ENCODE measurements at regions not wholly inside any gene's neighbourhood (a gene's known extent, or its start where the extent isn't known, plus 50 kb on each side); places are given as distances from the start of the nearest gene placed in this dataset.

- no peak for TF ChIP-seq RCOR1 (IDR thresholded peaks at IDR 0.05; ENCODE audit: insufficient replicate concordance, low read length)
- TF ChIP-seq POLR2A (IDR thresholded peaks at IDR 0.05; ENCODE audit: low read depth, low read length) = no peak
- TF ChIP-seq FOS (IDR thresholded peaks at IDR 0.05; ENCODE audit: low read depth, low read length) = no peak
- no peak for TF ChIP-seq USF2 (IDR thresholded peaks at IDR 0.05; ENCODE audit: low read depth, low read length)
- no peak for TF ChIP-seq MXI1 (IDR thresholded peaks at IDR 0.05; ENCODE audit: borderline replicate concordance, low read depth, low read length)
- TF ChIP-seq ELK1 (IDR thresholded peaks at IDR 0.05; ENCODE audit: borderline replicate concordance, low read depth, low read length) = no peak
- TF ChIP-seq CEBPB (IDR thresholded peaks at IDR 0.05; ENCODE audit: low read depth, low read length) = no peak
- no peak for TF ChIP-seq MAZ (IDR thresholded peaks at IDR 0.05; ENCODE audit: borderline replicate concordance, low read depth, low read length)
- no peak for TF ChIP-seq BHLHE40 (IDR thresholded peaks at IDR 0.05; ENCODE audit: low read depth, low read length)
- TF ChIP-seq NFE2L2 (IDR thresholded peaks at IDR 0.05; ENCODE audit: low read depth, low read length) = no peak
- no peak for TF ChIP-seq CHD1 (IDR thresholded peaks at IDR 0.05; ENCODE audit: low read depth, low read length)
- no peak for TF ChIP-seq RFX5 (IDR thresholded peaks at IDR 0.05; ENCODE audit: low read depth, low read length)
- no peak for TF ChIP-seq RAD21 (IDR thresholded peaks at IDR 0.05; ENCODE audit: low read length)
- TF ChIP-seq MAFK (IDR thresholded peaks at IDR 0.05; ENCODE audit: low read depth, low read length) = no peak
- no peak for TF ChIP-seq SMC3 (IDR thresholded peaks at IDR 0.05; ENCODE audit: low read depth, low read length)
- TF ChIP-seq CTCF (conservative IDR thresholded peaks at IDR 0.05; ENCODE audit: low read depth, low read length) = no peak
- Histone ChIP-seq H2BK5ac (ENCODE audit: low read depth, low read length, poor library complexity, severe bottlenecking) (no peak overlapping the region), H3K9ac (ENCODE audit: low read depth, low read length) (no peak overlapping the region), H4K91ac (ENCODE audit: insufficient read depth, low read depth, low read length) (no peak overlapping the region), H2BK120ac (ENCODE audit: low read depth, low read length) (no peak overlapping the region), H2AFZ (replicated peaks; ENCODE audit: low read length, poor library complexity) (no peak overlapping the region), H2BK20ac (ENCODE audit: low read depth, low read length) (no peak overlapping the region), H3K79me1 (ENCODE audit: low read depth in 1 of 2, low read length in 2 of 2) (no peaks in the 10 kb centered on the region), H3K27me3 (ENCODE audit: control insufficient read depth, insufficient read depth, low read length) (peaks cover 10% of the 10 kb centered on the region), H3K4me1 (ENCODE audit: control insufficient read depth, insufficient read depth, low read length) (no peaks in the 10 kb centered on the region), H3K9me3 (ENCODE audit: control insufficient read depth, insufficient read depth, low read length) (no peaks in the 10 kb centered on the region), H3K27ac (ENCODE audit: insufficient read depth, low read length) (no peak overlapping the region), H3K36me3 (ENCODE audit: control insufficient read depth, insufficient read depth, low read length) (no peaks in the 10 kb centered on the region), H2AK9ac (replicated peaks; ENCODE audit: low read depth, low read length, poor library complexity) (no peak overlapping the region), H3K4ac (ENCODE audit: low read depth, low read length) (no peak overlapping the region), H2BK15ac (ENCODE audit: low read depth, low read length) (no peak overlapping the region), H3K23ac (ENCODE audit: low read depth, low read length) (no peak overlapping the region), H3K4me3 (ENCODE audit: insufficient read depth, low read depth, low read length) (no peak overlapping the region), H4K20me1 (ENCODE audit: insufficient read depth, low read length) (no peaks in the 10 kb centered on the region), H3K18ac (ENCODE audit: low read depth, low read length) (no peak overlapping the region), H2AK5ac (ENCODE audit: low read depth, low read length) (no peak overlapping the region), H3K56ac (ENCODE audit: extremely low read depth, insufficient read depth, low read length) (no peak overlapping the region), H3K14ac (replicated peaks; ENCODE audit: low read depth, low read length) (no peak overlapping the region), H3K4me2 (ENCODE audit: low read depth, low read length) (no peak overlapping the region), H4K8ac (ENCODE audit: low read depth in 2 of 2, low read length in 2 of 2) (no peak overlapping the region), H4K5ac (ENCODE audit: low read depth, low read length) (no peak overlapping the region), H3K9me1 (ENCODE audit: insufficient read depth, low read length) (no peaks in the 10 kb centered on the region)
- POLR2A ChIA-PET (ENCODE audit: unreplicated experiment) = no interaction called here
- in situ Hi-C loops (cut with MboI; ENCODE audit: low sequenced_read_pairs) = no loop called here
- ATAC-seq (ENCODE audit: low read depth) (peak; percentile 37; the same call in 1 of the 2 replicates), DNase-seq (no peak)
- dilution Hi-C loops (cut with HindIII; ENCODE audit: low sequenced_read_pairs, unreplicated experiment) = no loop called here
- intact Hi-C loops (cut with micrococcal nuclease) = no loop called here
- no CpG with 5 or more reads among the region's 3 CpGs for whole genome bisulfite sequencing, 2 experiments (ENCODE audit: extremely low coverage in 2 of 2, insufficient read length in 1 of 2)
- no TSS peak for BruUV-seq (replicated peaks)
- CTCF ChIA-PET = no interaction called here
These were observed 103.8 kb upstream of the KLF4 start for GRCh38 chr9:107593224-107593870.
